A549 (cell line): ENCODE measurements at regions not wholly inside any gene's neighbourhood (a gene's known extent, or its start where the extent isn't known, plus 50 kb on each side); places are given as distances from the start of the nearest gene placed in this dataset.

ENCODE experiments used
- ATAC-seq, 2 experiments: fragments of 200-7000 bp in 1 of 2; fragments of >200 bp in 1 of 2; cut with Nextera tagmentation in 1 of 2; cut with Tn5 transposase in 1 of 2; 3 replicates each; pipeline versions ENCODE4 v1.8.0 to v1.9.1; 2018 to 2020; ENCODE audit warnings: mild to moderate bottlenecking in 1 of 2, moderate library complexity in 1 of 2
- CTCF ChIA-PET: fragments of 300-600 bp; sonication (Branson Sonifier 250); formaldehyde crosslinking; extraction: SDS; loops from one replicate; lab custom pipeline; 2021; ENCODE audit warnings: antibody characterized with exemption, inconsistent platforms; lab: Yijun Ruan, JAX
- POLR2A ChIA-PET: fragments of 350-600 bp; formaldehyde crosslinking; extraction: SDS; loops from one replicate; lab custom pipeline; 2021; ENCODE audit warnings: antibody characterized with exemption, inconsistent platforms; lab: Yijun Ruan, JAX
- DNase-seq, 2 experiments: peaks; one replicate each; pipeline versions ENCODE4 v3.0.0 to v3.0.0-alpha.2; 2011 to 2016; ENCODE audit warnings: low read depth in 1 of 2, low spot score in 1 of 2
- FAIRE-seq: peaks from 2 replicates; lab custom pipeline; 2011; peaks lifted over from hg19 to GRCh38; lab: Jason Lieb, UNC
- H3K27ac ChIP-seq, 2 experiments: fragments of >200 bp; sonication (Bioruptor Twin); formaldehyde crosslinking; 3 replicates each; pipeline ENCODE4 v1.5.1; 2016 to 2017
- H3K4me1 ChIP-seq: fragments of >200 bp; sonication (Bioruptor Twin); formaldehyde crosslinking; 3 replicates; pipeline ENCODE4 v1.6.1; 2016
- H3K4me2 ChIP-seq: fragments of >200 bp; sonication (Bioruptor Twin); formaldehyde crosslinking; 3 replicates; pipeline ENCODE4 v1.6.1; 2016
- H3K4me3 ChIP-seq: fragments of >200 bp; sonication (Bioruptor Twin); formaldehyde crosslinking; 3 replicates; pipeline ENCODE4 v1.5.1; 2016
- H3K9me3 ChIP-seq: fragments of >200 bp; sonication (Bioruptor Twin); formaldehyde crosslinking; 3 replicates; pipeline ENCODE4 v1.6.1; 2016
- BCL3 ChIP-seq: fragments of >200 bp; sonication (Bioruptor Twin); formaldehyde crosslinking; IDR thresholded peaks from 3 replicates; pipeline ENCODE4 v1.6.1; 2016
- BHLHE40 ChIP-seq: IDR thresholded peaks from 2 replicates; pipeline ENCODE4 v1.6.1; 2012; ENCODE audit warnings: low read depth, low read length, inconsistent platforms
- CBX8 ChIP-seq: fragments of 200-600 bp; sonication (generic); IDR thresholded peaks from 2 replicates; pipeline ENCODE4 v1.6.1; 2016
- CEBPB ChIP-seq, 2 experiments: fragments of >200 bp in 1 of 2; sonication (Bioruptor Twin) in 1 of 2; formaldehyde crosslinking in 1 of 2; IDR thresholded peaks; 2 replicates each; pipeline ENCODE4 v1.6.1; 2012 to 2016
- CHD4 ChIP-seq: fragments of 200-600 bp; sonication (generic); IDR thresholded peaks from 2 replicates; pipeline ENCODE4 v1.6.1; 2016; ENCODE audit warnings: antibody characterized with exemption, mild to moderate bottlenecking, borderline replicate concordance
- CTCF ChIP-seq: fragments of >200 bp; sonication (Bioruptor Twin); formaldehyde crosslinking; IDR thresholded peaks from 3 replicates; pipeline ENCODE4 v1.5.1; 2016
- E2F6 ChIP-seq: IDR thresholded peaks from 2 replicates; pipeline ENCODE4 v1.6.1; 2012; ENCODE audit warnings: low read depth, borderline replicate concordance
- EP300 ChIP-seq, 2 experiments: fragments of >200 bp; sonication (Bioruptor Twin); formaldehyde crosslinking; IDR thresholded peaks; 2 replicates in 1 of 2; 3 replicates in 1 of 2; pipeline ENCODE4 v1.6.1; 2016 to 2017
- GATA3 ChIP-seq: IDR thresholded peaks from 2 replicates; pipeline ENCODE4 v1.6.1; 2012; ENCODE audit warnings: borderline replicate concordance
- HEYL ChIP-seq: fragments of 250-450 bp; sonication (Bioruptor Pico); IDR thresholded peaks from 2 replicates; pipeline ENCODE4 v1.8.0; 2021; ENCODE audit warnings: mild to moderate bottlenecking, moderate library complexity
- HOXA7 ChIP-seq: fragments of 250-450 bp; sonication (Bioruptor Pico); IDR thresholded peaks from 2 replicates; pipeline ENCODE4 v1.5.0; 2020; ENCODE audit warnings: mild to moderate bottlenecking, moderate library complexity
- HOXB13 ChIP-seq: fragments of 250-450 bp; sonication (Bioruptor Pico); IDR thresholded peaks from 2 replicates; pipeline ENCODE4 v1.5.0; 2020; ENCODE audit warnings: low read depth, mild to moderate bottlenecking, moderate library complexity
- MAX ChIP-seq: IDR thresholded peaks from 2 replicates; pipeline ENCODE4 v1.6.1; 2012
- MAZ ChIP-seq: fragments of 150-350 bp; IDR thresholded peaks from 2 replicates; pipeline ENCODE4 v1.6.1; 2014; ENCODE audit warnings: antibody characterized with exemption, low read depth, low read length, borderline replicate concordance
- NPAS2 ChIP-seq: fragments of 250-450 bp; sonication (Bioruptor Pico); IDR thresholded peaks from 2 replicates; pipeline ENCODE4 v1.8.0; 2022; ENCODE audit warnings: mild to moderate bottlenecking, moderate library complexity, borderline replicate concordance
- NR3C1 ChIP-seq: fragments of >200 bp; sonication (Bioruptor Twin); formaldehyde crosslinking; IDR thresholded peaks from 3 replicates; pipeline ENCODE4 v1.6.1; 2017
- POLR2A ChIP-seq: IDR thresholded peaks from 2 replicates; pipeline ENCODE4 v1.6.1; 2012; ENCODE audit warnings: mild to moderate bottlenecking, low read length
- RAD21 ChIP-seq, 2 experiments: fragments of >200 bp in 1 of 2; sonication (Bioruptor Twin) in 1 of 2; formaldehyde crosslinking in 1 of 2; IDR thresholded peaks in 1 of 2; conservative IDR thresholded peaks in 1 of 2; 2 replicates in 1 of 2; 3 replicates in 1 of 2; pipeline ENCODE4 v1.6.1; 2012 to 2018; ENCODE audit warnings: inconsistent platforms in 1 of 2
- RARB ChIP-seq: fragments of 250-450 bp; sonication (Bioruptor Pico); IDR thresholded peaks from 2 replicates; pipeline ENCODE4 v1.8.0; 2021; ENCODE audit warnings: mild to moderate bottlenecking, moderate library complexity
- REST ChIP-seq: fragments of 200-600 bp; sonication (generic); IDR thresholded peaks from 2 replicates; pipeline ENCODE4 v1.6.1; 2016; ENCODE audit warnings: antibody characterized with exemption, mild to moderate bottlenecking, moderate library complexity
- RFX5 ChIP-seq: fragments of 450-650 bp; IDR thresholded peaks from 2 replicates; pipeline ENCODE4 v1.7.1; 2014; ENCODE audit warnings: antibody characterized with exemption, mild to moderate bottlenecking, moderate library complexity
- SREBF2 ChIP-seq: fragments of 450-650 bp; IDR thresholded peaks from 2 replicates; pipeline ENCODE4 v1.6.1; 2014; ENCODE audit warnings: mild to moderate bottlenecking, moderate library complexity
- USF2 ChIP-seq: fragments of 450-650 bp; IDR thresholded peaks from 2 replicates; pipeline ENCODE4 v1.6.1; 2014; ENCODE audit warnings: antibody characterized with exemption
- ZC3H11A ChIP-seq: fragments of 450-650 bp; IDR thresholded peaks from 2 replicates; pipeline ENCODE4 v1.6.1; 2014; ENCODE audit warnings: antibody characterized with exemption, mild to moderate bottlenecking
- WGBS: methylation state at CpG from one replicate; pipeline ENCODE4 v1.1.6; 2017; ENCODE audit errors: missing lambda C conversion rate; 5-methylcytosine and 5-hydroxymethylcytosine counted together

GRCh38 chr9:2496934-2497333 is 124.7 kb upstream of the VLDLR start:
- ATAC-seq (no peak), FAIRE-seq (no peak), DNase-seq (no peak)
- H3K4me1 ChIP-seq, result peaks cover 13% of the 10 kb centered on the region; the same call in 1 of the 3 replicates
- no peak overlapping the region for H3K27ac ChIP-seq
- POLR2A ChIA-PET, result no interaction called here
- CTCF ChIA-PET, result no interaction called here
- no peaks in the 10 kb centered on the region for H3K9me3 ChIP-seq
- no peak overlapping the region for H3K4me2 ChIP-seq
- no peak for TF ChIP-seq EP300 (IDR thresholded peaks at IDR 0.05)
- no peak for TF ChIP-seq HOXA7 (CRISPR knock-in tag)
- no peak for TF ChIP-seq MAZ
- TF ChIP-seq HOXB13 (CRISPR knock-in tag), result no peak
- TF ChIP-seq REST, result no peak
- TF ChIP-seq MAX, result no peak
- no peak for TF ChIP-seq CBX8
- TF ChIP-seq CEBPB (IDR thresholded peaks at IDR 0.05), result no peak
- TF ChIP-seq CHD4, result no peak
- no peak for TF ChIP-seq BHLHE40
- TF ChIP-seq HEYL (CRISPR knock-in tag), result no peak
- TF ChIP-seq RAD21 (conservative IDR thresholded peaks at IDR 0.05 in 1 of 2, IDR thresholded peaks at IDR 0.05 in 1 of 2), result no peak
- TF ChIP-seq NPAS2 (CRISPR knock-in tag), result no peak
- no peak for TF ChIP-seq E2F6
- TF ChIP-seq RFX5, result no peak
- TF ChIP-seq SREBF2, result no peak
- no peak for TF ChIP-seq ZC3H11A
- TF ChIP-seq GATA3, result no peak
- TF ChIP-seq RARB, result no peak
- no peak for TF ChIP-seq BCL3
- H3K4me3 ChIP-seq, result no peak overlapping the region

- H3K9me3 ChIP-seq, result no peaks in the 10 kb centered on the region
- ChIA-PET CTCF (no interaction called here), POLR2A (no interaction called here)
- peaks cover 8% of the 10 kb centered on the region; the same call in 1 of the 3 replicates for H3K4me1 ChIP-seq
- no peak for DNase-seq
- no peak overlapping the region for H3K4me3 ChIP-seq
- 72% methylated on average over 5 of the region's 5 CpGs for WGBS
- H3K4me2 ChIP-seq, result no peak overlapping the region
- no peak overlapping the region for H3K27ac ChIP-seq
- TF ChIP-seq NR3C1, result no peak
- TF ChIP-seq CHD4, result no peak
- TF ChIP-seq USF2, result no peak
- no peak for TF ChIP-seq CTCF
- TF ChIP-seq POLR2A, result no peak
- no peak for ATAC-seq
- FAIRE-seq, result no peak
Observed at GRCh38 chr9:2497666-2498400, 123.8 kb upstream of the VLDLR start.
